Transverse colon (tissue), 4 donors: ENCODE measurements at regions not wholly inside any gene's neighbourhood (a gene's known extent, or its start where the extent isn't known, plus 50 kb on each side); places are given as distances from the start of the nearest gene placed in this dataset.

Experiments
- DNase-seq: peaks from one replicate; pipeline ENCODE4 v3.0.0-alpha.2; 2019
- H3K27ac ChIP-seq, 4 donors: fragments of 200-600 bp; sonication (generic); 2 replicates each; pipeline ENCODE4 v1.5.1; 2016 to 2018; ENCODE audit warnings: inconsistent platforms in 4 of 4
- H3K27me3 ChIP-seq: fragments of 200-600 bp; sonication (generic); 2 replicates; pipeline ENCODE4 v1.5.1; 2017; ENCODE audit warnings: inconsistent platforms
- H3K36me3 ChIP-seq, 4 donors: fragments of 200-600 bp; sonication (generic); 2 replicates each; pipeline ENCODE4 v1.5.1; 2017 to 2019; ENCODE audit warnings: inconsistent platforms in 4 of 4
- H3K4me1 ChIP-seq, 4 donors: fragments of 200-600 bp; sonication (generic); 2 replicates each; pipeline ENCODE4 v1.5.1; 2017 to 2020; ENCODE audit warnings: inconsistent platforms in 4 of 4
- H3K4me3 ChIP-seq, 4 donors: fragments of 200-600 bp; sonication (generic); 1 replicate in 1 of 4; 2 replicates in 3 of 4; pipeline versions ENCODE4 v1.5.1 to v1.6.1; 2017 to 2019; ENCODE audit warnings: inconsistent platforms in 4 of 4
- H3K9me3 ChIP-seq, 2 donors: fragments of 200-600 bp; sonication (generic); 2 replicates each; pipeline ENCODE4 v1.5.1; 2017 to 2019; ENCODE audit warnings: inconsistent platforms in 2 of 2
- EP300 ChIP-seq: sonication (generic); formaldehyde crosslinking; IDR thresholded peaks from one replicate; pipeline ENCODE4 v1.6.1; 2017; ENCODE audit warnings: antibody characterized with exemption, low read depth
- POLR2A ChIP-seq: fragments of 450-650 bp; IDR thresholded peaks from one replicate; pipeline ENCODE4 v1.6.1; 2016; ENCODE audit warnings: antibody characterized with exemption, mild to moderate bottlenecking, moderate library complexity
- POLR2AphosphoS5 ChIP-seq, 3 donors: sonication (generic); formaldehyde crosslinking; IDR thresholded peaks; one replicate each; pipeline ENCODE4 v1.6.1; 2016; ENCODE audit warnings: antibody characterized with exemption in 3 of 3
- WGBS, 2 donors: methylation state at CpG; one replicate each; pipeline ENCODE4 v1.1.5; 2018; ENCODE audit warnings: low coverage in 1 of 2; 5-methylcytosine and 5-hydroxymethylcytosine counted together
- in situ Hi-C, 4 donors: fragments of 200-750 bp; cut with MboI; loops; one replicate each; pipeline versions ENCODE4 v1.15.0 to v1.15.1; 2017; ENCODE audit warnings: low sequenced_read_pairs in 3 of 4, low pct_ligation_motif_present in 1 of 4, low pct_unique_long_range_greater_than_20kb in 1 of 4
- intact Hi-C: fragments of 100-400 bp; cut with DNase I; formaldehyde crosslinking; loops from one replicate; pipeline ENCODE4 v1.15.1; 2023; ENCODE audit warnings: low total_unique reads
- TF ChIP-seq, protein P1 (sequence below), 5 experiments: fragments of 200-600 bp in 3 of 5; fragments of 450-650 bp in 2 of 5; sonication (generic) in 3 of 5; IDR thresholded peaks; 1 replicate in 2 of 5; 2 replicates in 3 of 5; pipeline ENCODE4 v1.5.1; 2016 to 2017; ENCODE audit warnings: antibody characterized with exemption in 5 of 5, inconsistent platforms in 3 of 5, mild to moderate bottlenecking in 2 of 5, moderate library complexity in 1 of 5

- H3K27me3 ChIP-seq, result no peaks in the 10 kb centered on the region
- H3K9me3 ChIP-seq, result no peaks in the 10 kb centered on the region
- no peaks in the 10 kb centered on the region for H3K4me1 ChIP-seq
- intact Hi-C loops, result no loop called here
- in situ Hi-C loops, result loop anchor here in 1 of 4 donors (25.0 kb wide), 1 partner anchor 329 kb away; no protein-coding TSS in a partner anchor
- DNase-seq, result no peak
- H3K36me3 ChIP-seq, result no peaks in the 10 kb centered on the region
- H3K4me3 ChIP-seq, result no peak overlapping the region
- no peak for TF ChIP-seq POLR2AphosphoS5 (IDR thresholded peaks at IDR 0.05)
- TF ChIP-seq EP300, result no peak
- TF ChIP-seq, protein P1, sequence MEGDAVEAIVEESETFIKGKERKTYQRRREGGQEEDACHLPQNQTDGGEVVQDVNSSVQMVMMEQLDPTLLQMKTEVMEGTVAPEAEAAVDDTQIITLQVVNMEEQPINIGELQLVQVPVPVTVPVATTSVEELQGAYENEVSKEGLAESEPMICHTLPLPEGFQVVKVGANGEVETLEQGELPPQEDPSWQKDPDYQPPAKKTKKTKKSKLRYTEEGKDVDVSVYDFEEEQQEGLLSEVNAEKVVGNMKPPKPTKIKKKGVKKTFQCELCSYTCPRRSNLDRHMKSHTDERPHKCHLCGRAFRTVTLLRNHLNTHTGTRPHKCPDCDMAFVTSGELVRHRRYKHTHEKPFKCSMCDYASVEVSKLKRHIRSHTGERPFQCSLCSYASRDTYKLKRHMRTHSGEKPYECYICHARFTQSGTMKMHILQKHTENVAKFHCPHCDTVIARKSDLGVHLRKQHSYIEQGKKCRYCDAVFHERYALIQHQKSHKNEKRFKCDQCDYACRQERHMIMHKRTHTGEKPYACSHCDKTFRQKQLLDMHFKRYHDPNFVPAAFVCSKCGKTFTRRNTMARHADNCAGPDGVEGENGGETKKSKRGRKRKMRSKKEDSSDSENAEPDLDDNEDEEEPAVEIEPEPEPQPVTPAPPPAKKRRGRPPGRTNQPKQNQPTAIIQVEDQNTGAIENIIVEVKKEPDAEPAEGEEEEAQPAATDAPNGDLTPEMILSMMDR (IDR thresholded peaks at IDR 0.05), result no peak
- TF ChIP-seq POLR2A, result no peak
- no peak overlapping the region for H3K27ac ChIP-seq
- WGBS, 2 donors, result 60 to 95% methylated on average over 1 of the region's 1 CpG
These were observed 166.8 kb upstream of the RUNX1 start for GRCh38 chr21:35215870-35216269.

DNA sequence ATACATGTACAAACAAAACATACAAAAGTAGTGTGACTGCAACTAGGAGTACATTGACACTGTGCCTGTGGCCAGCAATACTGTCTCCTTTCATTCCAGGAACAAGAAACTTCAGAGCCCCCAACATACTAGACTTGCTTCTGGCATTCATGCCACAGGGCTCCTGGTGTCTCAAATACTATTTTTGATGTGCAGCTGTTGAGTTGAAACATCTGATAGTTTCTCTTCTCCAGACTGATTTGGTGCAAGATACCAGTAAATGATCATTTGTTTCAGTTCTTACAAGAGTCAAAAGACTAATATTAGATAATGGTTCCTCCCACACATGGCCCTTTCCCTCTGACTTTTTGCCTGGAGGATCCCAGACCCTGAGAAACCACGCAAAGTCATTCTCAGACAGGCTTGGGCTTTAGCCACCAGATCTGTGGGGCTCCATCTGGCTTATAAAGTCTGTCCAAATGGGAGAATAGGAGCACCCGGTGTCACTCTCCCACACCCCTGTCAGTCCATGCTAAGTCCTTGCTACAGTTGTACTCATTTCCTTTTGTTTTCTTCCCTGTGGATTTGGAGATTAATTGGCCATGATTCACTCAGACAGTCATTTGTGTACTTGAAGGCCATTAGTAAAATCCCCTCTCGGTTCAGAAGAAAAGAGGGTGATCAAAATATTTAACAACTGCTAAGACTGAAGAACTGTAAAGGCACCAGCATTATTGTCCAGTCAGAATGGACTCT lies 163.5 kb upstream of the RUNX1 start:
- no peak for DNase-seq
- no peaks in the 10 kb centered on the region for H3K9me3 ChIP-seq
- no peaks in the 10 kb centered on the region for H3K36me3 ChIP-seq
- in situ Hi-C loops, result loop anchor here in 1 of 4 donors (25.0 kb wide), 1 partner anchor 325 kb away; no protein-coding TSS in a partner anchor
- no peaks in the 10 kb centered on the region for H3K27me3 ChIP-seq
- intact Hi-C loops, result no loop called here
- TF ChIP-seq POLR2AphosphoS5 (IDR thresholded peaks at IDR 0.05) (no peak), POLR2A (no peak), EP300 (no peak)
- TF ChIP-seq, protein P1 (IDR thresholded peaks at IDR 0.05), result no peak
- H3K4me3 ChIP-seq, result no peak overlapping the region
- 63 to 68% methylated on average over 2 to 3 of the region's 3 CpGs for WGBS, 2 donors
- H3K4me1 ChIP-seq, result no peaks in the 10 kb centered on the region
- peak overlapping the region; percentile 32 to 47 (median 42) for H3K27ac ChIP-seq

DNA sequence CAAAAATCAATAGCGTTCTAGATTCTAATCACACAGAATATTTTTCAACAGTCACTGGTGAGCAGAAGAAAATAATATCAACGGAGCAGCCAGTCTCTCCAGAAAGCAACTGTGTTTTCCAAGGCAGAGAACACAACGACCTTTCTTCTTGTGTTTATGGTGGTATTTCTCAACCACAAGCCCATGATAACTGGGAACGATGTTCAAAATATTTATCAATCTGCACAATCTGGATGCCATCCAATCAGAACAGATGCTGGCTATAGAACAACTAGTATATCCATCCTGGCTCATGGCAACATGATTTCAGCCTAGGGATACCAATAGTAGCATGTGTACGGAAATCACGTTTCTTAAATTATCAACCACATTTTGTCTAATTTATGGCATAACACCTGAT lies 162.7 kb upstream of the RUNX1 start:
- WGBS, 2 donors, result 63 to 65% methylated on average over 6 of the region's 6 CpGs

DNA sequence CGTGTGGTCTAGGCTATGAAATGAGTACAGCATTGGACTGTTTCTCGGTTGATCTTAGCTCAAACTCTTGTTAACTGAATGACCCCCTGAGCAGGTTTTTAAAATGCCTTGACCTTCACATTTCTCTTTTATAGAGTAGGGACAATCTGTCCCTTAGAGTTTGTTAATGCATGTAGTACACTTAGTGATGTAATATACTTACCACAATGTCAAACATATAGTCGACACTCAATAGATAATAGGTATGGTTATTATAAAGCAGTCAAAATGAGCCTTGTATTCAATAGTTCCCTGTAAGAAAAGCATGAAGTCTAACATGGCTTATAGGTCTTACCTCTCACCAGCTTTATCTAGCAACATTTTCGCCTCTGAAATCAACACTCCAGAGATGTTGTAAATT lies 161.0 kb upstream of the RUNX1 start:
- TF ChIP-seq EP300 (no peak), POLR2A (no peak)
- TF ChIP-seq, protein P1 (IDR thresholded peaks at IDR 0.05), result no peak
- H3K27me3 ChIP-seq, result no peaks in the 10 kb centered on the region
- no peaks in the 10 kb centered on the region for H3K9me3 ChIP-seq
- DNase-seq, result no peak
- WGBS, 2 donors, result 90 to 91% methylated on average over 4 of the region's 4 CpGs
- peaks cover 0 to 13% (median 4%) of the 10 kb centered on the region in 4 donors for H3K4me1 ChIP-seq
- in situ Hi-C loops, result loop anchor here in 1 of 4 donors (25.0 kb wide), 1 partner anchor 323 kb away; no protein-coding TSS in a partner anchor
- H3K36me3 ChIP-seq, result no peaks in the 10 kb centered on the region
- intact Hi-C loops, result no loop called here
- no peak overlapping the region for H3K4me3 ChIP-seq
- no peak overlapping the region for H3K27ac ChIP-seq

More for the DNA sequence above, 162.7 kb upstream of the RUNX1 start:
- Histone ChIP-seq H3K36me3 (no peaks in the 10 kb centered on the region), H3K27ac (peak overlapping the region in 2 of 4 donors; percentile 21 to 44), H3K4me1 (no peaks in the 10 kb centered on the region), H3K9me3 (no peaks in the 10 kb centered on the region), H3K4me3 (no peak overlapping the region), H3K27me3 (no peaks in the 10 kb centered on the region)
- intact Hi-C loops, result no loop called here
- DNase-seq, result no peak
- no peak for TF ChIP-seq POLR2A
- no peak for TF ChIP-seq EP300
- no peak for TF ChIP-seq POLR2AphosphoS5 (IDR thresholded peaks at IDR 0.05)
- TF ChIP-seq, protein P1 (IDR thresholded peaks at IDR 0.05), result no peak
- in situ Hi-C loops, result loop anchor here in 1 of 4 donors (25.0 kb wide), 1 partner anchor 324 kb away; no protein-coding TSS in a partner anchor
